ENCODE measurements at regions not wholly inside any gene's neighbourhood (a gene's known extent, or its start where the extent isn't known, plus 50 kb on each side); places are given as distances from the start of the nearest gene placed in this dataset.
A peak's percentile ranks its signal among the peaks of the same experiment; 100 is the strongest.

- intact Hi-C loops (cut with micrococcal nuclease; ENCODE audit: unreplicated experiment) = loop anchor here (5.0 kb wide), 3 partner anchors 78 to 343 kb away; partner anchors contain the start of gene NRIP1
- peak; percentile 5 for DNase-seq
- Mint-ChIP-seq H3K36me3 (ENCODE audit: insufficient read depth, unreplicated experiment) (no peaks in the 10 kb centered on the region), H3K27me3 (ENCODE audit: unreplicated experiment) (no peaks in the 10 kb centered on the region), H3K27ac (ENCODE audit: unreplicated experiment) (peak overlapping the region; percentile 80), H3K4me3 (ENCODE audit: low read depth, unreplicated experiment) (peak overlapping the region; percentile 59), H3K9me3 (ENCODE audit: low read depth, unreplicated experiment) (peaks cover 8% of the 10 kb centered on the region), H3K4me1 (ENCODE audit: low read depth, unreplicated experiment) (peaks cover 30% of the 10 kb centered on the region)
- BruUV-seq (replicated peaks) = no TSS peak
- TF ChIP-seq CTCF (IDR thresholded peaks at IDR 0.05; ENCODE audit: unreplicated experiment) = no peak
- CTCF ChIA-PET = no interaction called here
These were observed 155.1 kb upstream of the NRIP1 start for GRCh38 chr21:15219894-15220293.

GRCh38 chr21:15221799-15222386 is 157.1 kb upstream of the NRIP1 start:
- H3K4me1 Mint-ChIP-seq (ENCODE audit: low read depth, unreplicated experiment) = peaks cover 30% of the 10 kb centered on the region
- H3K36me3 Mint-ChIP-seq (ENCODE audit: insufficient read depth, unreplicated experiment) = no peaks in the 10 kb centered on the region
- no peak for TF ChIP-seq CTCF (IDR thresholded peaks at IDR 0.05; ENCODE audit: unreplicated experiment)
- H3K27ac Mint-ChIP-seq (ENCODE audit: unreplicated experiment) = no peak overlapping the region
- intact Hi-C loops (cut with micrococcal nuclease; ENCODE audit: unreplicated experiment) = loop anchor here (5.0 kb wide), 3 partner anchors 80 to 345 kb away; partner anchors contain the start of gene NRIP1
- peak; percentile 6 for DNase-seq
- peaks cover 8% of the 10 kb centered on the region for H3K9me3 Mint-ChIP-seq (ENCODE audit: low read depth, unreplicated experiment)
- CTCF ChIA-PET = interaction anchor here (0.6 kb wide), 1 partner anchor 750 kb away, joined by 3 read pairs; no protein-coding TSS in a partner anchor
- H3K4me3 Mint-ChIP-seq (ENCODE audit: low read depth, unreplicated experiment) = no peak overlapping the region
- no peaks in the 10 kb centered on the region for H3K27me3 Mint-ChIP-seq (ENCODE audit: unreplicated experiment)
- no TSS peak for BruUV-seq (replicated peaks)

GRCh38 chr21:15222707-15223106 is 157.9 kb upstream of the NRIP1 start:
- Mint-ChIP-seq H3K4me1 (ENCODE audit: low read depth, unreplicated experiment) (peaks cover 30% of the 10 kb centered on the region), H3K4me3 (ENCODE audit: low read depth, unreplicated experiment) (no peak overlapping the region), H3K27me3 (ENCODE audit: unreplicated experiment) (no peaks in the 10 kb centered on the region), H3K36me3 (ENCODE audit: insufficient read depth, unreplicated experiment) (no peaks in the 10 kb centered on the region), H3K27ac (ENCODE audit: unreplicated experiment) (peak overlapping the region; percentile 13), H3K9me3 (ENCODE audit: low read depth, unreplicated experiment) (peaks cover 8% of the 10 kb centered on the region)
- no TSS peak for BruUV-seq (replicated peaks)
- no peak for DNase-seq
- intact Hi-C loops (cut with micrococcal nuclease; ENCODE audit: unreplicated experiment) = loop anchor here (5.0 kb wide), 3 partner anchors 80 to 345 kb away; partner anchors contain the start of gene NRIP1
- CTCF ChIA-PET = interaction anchor here (0.6 kb wide), 1 partner anchor 751 kb away, joined by 3 read pairs; no protein-coding TSS in a partner anchor
- TF ChIP-seq CTCF (IDR thresholded peaks at IDR 0.05; ENCODE audit: unreplicated experiment) = no peak

- DNase-seq = peak; percentile 20
- BruUV-seq (replicated peaks) = no TSS peak
- peak overlapping the region; percentile 10 for H3K27ac Mint-ChIP-seq (ENCODE audit: unreplicated experiment)
- TF ChIP-seq CTCF (IDR thresholded peaks at IDR 0.05; ENCODE audit: unreplicated experiment) = no peak
- no peak overlapping the region for H3K4me3 Mint-ChIP-seq (ENCODE audit: low read depth, unreplicated experiment)
- no peaks in the 10 kb centered on the region for H3K36me3 Mint-ChIP-seq (ENCODE audit: insufficient read depth, unreplicated experiment)
- intact Hi-C loops (cut with micrococcal nuclease; ENCODE audit: unreplicated experiment) = loop anchor here (5.0 kb wide), 3 partner anchors 82 to 347 kb away; partner anchors contain the start of gene NRIP1
- no peaks in the 10 kb centered on the region for H3K27me3 Mint-ChIP-seq (ENCODE audit: unreplicated experiment)
- peaks cover 8% of the 10 kb centered on the region for H3K9me3 Mint-ChIP-seq (ENCODE audit: low read depth, unreplicated experiment)
- CTCF ChIA-PET = no interaction called here
- peaks cover 30% of the 10 kb centered on the region for H3K4me1 Mint-ChIP-seq (ENCODE audit: low read depth, unreplicated experiment)
These were observed 159.7 kb upstream of the NRIP1 start for GRCh38 chr21:15224346-15225086.

All from Calu3 (cell line).